HTR-8/SVneo (cell line): ENCODE measurements at regions not wholly inside any gene's neighbourhood (a gene's known extent, or its start where the extent isn't known, plus 50 kb on each side); places are given as distances from the start of the nearest gene placed in this dataset.

Source experiments
- DNase-seq: peaks from one replicate; pipeline ENCODE4 v3.0.0; 2011; ENCODE audit warnings: low spot score, mixed read lengths; ENCODE audit not compliant: insufficient read length
- FAIRE-seq: peaks from 2 replicates; lab custom pipeline; 2011; peaks lifted over from hg19 to GRCh38; lab: Jason Lieb, UNC

- no peak for DNase-seq
- FAIRE-seq, result no peak
Observed at GRCh38 chr13:34343413-34343940, 525.5 kb downstream of the RFC3 start.

DNA sequence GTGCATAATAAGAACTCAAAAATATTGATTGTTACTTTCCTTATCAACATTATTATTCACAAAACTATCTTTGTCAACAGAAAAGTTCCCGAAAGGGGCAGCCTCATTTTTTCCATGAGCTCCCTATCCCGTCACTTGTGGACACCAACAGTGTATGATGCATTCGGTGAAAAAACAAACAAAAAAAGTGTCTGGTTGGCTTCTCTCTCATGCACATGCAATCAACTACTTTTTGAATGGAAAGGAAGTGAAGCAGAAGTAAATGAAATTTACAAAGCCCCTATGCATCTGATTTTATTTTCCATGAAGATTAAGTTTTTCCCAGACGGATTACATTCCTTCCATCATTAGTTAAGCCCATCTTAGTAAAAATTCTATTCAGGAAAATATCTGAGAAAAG, 526.9 kb downstream of the RFC3 start:
- FAIRE-seq, result no peak
- no peak for DNase-seq

- FAIRE-seq (no peak), DNase-seq (no peak)
Observed at GRCh38 chr13:34345258-34345965, 527.5 kb downstream of the RFC3 start.

GRCh38 chr13:34346626-34347025, 528.7 kb downstream of the RFC3 start:
- DNase-seq (no peak), FAIRE-seq (no peak)

- FAIRE-seq, result no peak
- DNase-seq, result no peak
Observed at GRCh38 chr13:34347784-34348573, 530.0 kb downstream of the RFC3 start.

DNA sequence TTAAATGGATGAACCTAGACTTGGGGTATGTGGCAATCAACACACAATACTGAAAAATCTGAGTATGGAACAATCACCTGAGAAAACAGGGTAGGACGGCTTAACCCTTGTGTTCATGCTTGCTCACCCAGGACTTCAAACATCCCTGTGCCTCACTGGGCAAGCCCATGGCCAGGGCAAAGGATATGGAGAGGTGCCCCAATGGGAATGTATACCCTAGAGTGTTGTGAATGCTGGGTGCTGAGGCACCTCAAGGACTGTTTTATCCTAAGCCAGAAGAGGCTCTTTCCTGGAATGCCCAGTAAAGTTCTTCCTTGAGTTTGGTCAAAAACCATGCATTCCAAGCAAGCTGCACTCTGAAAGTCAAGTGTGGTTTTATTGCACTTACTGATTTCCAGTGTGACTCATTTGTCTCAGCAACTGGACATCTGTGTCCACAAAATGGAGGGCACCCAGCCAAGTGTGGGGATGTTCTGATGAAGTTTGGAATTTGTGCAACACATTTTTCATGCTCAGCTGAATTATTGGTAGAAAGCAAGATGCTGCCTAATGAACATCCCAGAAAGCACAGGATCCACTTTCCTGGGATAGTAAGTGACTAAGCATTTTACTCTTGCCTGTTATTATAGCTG, 531.3 kb downstream of the RFC3 start:
- peak; percentile 24 for DNase-seq
- no peak for FAIRE-seq

DNA sequence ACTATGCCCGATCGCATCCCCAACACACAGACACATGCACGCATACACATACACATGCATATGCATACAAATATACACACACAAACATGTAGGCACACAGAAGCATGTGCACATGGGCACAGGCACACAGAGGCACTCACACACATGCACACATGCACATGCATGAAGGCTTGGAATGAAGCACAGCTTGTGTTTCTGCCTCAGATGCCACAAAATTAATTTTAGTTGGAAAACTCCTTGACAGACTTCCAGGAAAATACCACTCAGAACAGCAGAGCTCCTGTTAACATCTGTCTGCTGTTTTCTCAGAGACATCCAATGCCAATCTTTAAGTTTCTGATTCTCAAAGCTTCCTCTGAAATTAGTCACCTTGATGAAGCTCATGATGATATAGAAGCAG, 532.7 kb downstream of the RFC3 start:
- no peak for FAIRE-seq
- DNase-seq, result no peak

DNA sequence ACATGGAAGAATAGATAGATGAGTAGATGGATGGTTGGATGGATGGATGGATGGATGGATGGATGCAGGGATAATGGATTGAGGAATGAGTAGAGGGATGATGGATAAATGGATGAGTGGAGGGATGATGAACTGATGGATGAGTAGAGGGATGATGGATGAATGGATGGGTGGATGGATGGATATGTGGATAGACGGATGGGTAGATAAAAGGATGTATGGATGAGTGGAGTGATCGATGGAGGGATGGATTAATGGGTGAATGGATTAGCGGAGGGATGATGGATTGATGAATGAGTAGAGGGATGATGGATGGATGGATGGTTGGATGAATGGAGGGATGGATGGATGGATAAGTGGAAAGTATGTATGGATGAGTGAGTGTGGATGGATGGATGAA, 533.2 kb downstream of the RFC3 start:
- no peak for FAIRE-seq
- DNase-seq, result no peak

DNA sequence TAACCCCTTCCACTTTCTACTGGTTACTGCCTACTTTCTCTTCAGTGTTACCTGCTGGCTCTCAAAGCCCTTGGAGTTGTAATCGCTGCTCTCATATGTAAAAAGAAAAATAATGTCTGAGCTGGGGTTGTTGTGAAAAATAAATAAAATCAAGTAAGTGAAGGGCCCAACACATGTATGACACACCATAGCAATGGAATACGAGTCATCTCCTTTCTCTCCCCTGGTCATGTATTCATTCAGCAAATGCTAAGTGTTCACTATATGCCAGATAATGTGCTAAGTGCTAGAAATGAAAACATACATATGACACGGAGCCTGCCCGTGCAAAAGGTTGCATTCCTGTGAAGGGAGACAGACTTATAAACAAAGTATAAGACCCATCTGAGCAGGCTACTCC, 535.0 kb downstream of the RFC3 start:
- no peak for DNase-seq
- no peak for FAIRE-seq

- FAIRE-seq (no peak), DNase-seq (no peak)
Observed at GRCh38 chr13:34356686-34357434, 538.9 kb downstream of the RFC3 start.

DNA sequence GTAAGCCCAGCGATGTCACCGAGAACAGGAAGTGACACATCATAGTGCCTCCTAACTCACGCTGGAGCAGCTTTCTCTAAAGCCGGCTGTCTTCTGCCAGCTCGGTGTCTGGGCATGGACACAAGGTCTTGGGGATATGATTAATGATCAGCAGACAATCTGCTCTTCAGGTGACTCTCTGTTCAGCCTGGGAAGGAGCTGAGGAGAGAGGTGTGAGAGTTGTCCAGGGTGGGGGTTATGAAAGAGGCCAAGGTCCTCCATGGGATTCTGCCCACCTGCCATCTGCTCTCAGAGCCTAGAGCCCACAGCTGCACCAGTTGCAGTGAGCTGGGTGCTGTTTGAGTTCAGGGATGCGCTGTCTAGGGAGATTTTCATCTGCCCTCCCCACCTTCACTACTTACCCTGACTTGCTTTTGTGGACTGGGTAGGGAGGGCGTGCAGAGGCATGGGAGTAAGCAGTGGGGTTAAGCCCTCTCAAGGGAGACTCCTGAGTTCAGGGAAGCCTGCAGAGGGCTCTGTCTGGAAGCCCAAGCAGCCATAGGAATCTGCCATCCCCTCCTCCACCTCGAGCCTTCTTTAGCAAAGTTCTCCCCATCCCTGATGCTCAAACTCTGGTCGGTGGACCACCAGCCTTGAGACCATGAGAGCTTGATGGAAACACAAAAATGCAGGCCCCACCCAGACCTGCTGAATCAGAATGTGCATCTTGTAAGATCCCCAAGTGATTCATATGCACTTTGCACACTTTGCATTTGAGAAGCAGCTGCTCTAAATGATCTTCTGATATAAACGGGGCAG, 539.7 kb downstream of the RFC3 start:
- no peak for FAIRE-seq
- DNase-seq, result peak; percentile 28

DNA sequence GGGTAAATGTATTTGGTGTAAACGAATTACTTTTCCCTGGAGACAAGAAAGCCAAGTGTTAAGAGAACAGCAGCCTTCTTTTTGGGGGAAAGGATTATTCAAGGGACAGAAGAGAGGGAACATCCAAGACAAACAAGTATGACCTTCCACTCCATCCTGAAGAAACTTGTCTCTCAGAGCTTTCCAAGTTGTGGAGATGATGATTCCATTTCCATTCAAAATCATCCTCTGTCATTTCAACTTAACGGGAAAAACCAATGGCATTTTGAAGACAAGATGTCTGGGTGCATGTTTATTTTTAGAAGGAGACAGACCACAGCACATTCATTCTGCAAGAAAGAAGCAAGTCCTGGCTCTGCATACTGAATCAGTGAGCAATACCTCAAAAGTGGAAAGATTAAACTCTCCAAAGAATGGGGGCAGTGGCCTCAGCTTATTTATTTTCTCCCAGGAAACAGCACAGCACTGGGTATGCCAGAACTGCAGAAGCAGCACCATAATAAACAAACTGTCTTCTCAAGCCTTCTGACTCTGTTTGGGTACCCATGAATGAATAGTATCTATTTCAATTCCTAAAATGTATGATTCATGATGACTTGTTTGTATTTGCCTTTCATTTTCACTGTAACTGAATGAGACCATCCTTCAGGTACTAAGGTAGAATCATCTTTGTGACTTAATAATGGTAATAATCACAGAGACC, 541.0 kb downstream of the RFC3 start:
- DNase-seq (no peak), FAIRE-seq (no peak)

DNA sequence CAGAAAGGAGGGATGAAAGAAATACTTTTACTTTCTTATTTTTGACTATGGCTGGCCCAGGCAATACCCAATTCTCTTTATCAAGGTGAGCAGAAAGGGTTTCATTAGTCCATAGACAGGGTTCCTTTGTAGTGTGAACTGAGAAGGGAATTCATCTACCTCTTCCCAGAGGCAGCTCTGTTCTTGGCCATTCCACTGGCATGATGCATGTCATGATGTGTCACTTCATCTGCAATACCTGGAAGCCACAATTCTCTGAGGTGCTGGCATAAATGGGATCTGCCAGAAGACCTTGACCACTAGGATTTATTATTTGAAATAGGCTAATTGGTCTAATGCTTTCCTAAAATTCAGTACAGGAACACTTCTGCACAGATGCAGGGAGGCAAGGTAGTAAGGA, 542.8 kb downstream of the RFC3 start:
- no peak for DNase-seq
- no peak for FAIRE-seq

DNA sequence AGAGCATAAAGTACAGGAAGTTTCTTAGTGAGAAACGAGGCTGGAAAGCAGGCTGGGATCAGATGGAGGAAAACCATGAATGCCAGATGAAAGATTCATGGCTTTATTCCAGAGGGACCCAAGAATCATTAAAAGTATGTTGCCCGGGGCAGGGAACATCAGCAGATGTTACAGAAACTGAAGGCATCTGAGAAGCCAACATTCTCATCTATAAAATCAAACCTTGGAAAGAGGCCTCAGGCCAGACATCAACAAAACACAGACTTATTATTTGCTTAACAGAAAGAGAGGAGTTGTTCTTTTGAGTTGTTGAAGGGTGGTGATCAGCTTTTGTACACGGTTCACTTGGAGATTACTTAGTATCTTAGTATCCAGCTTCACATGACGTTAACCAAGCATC, 543.6 kb downstream of the RFC3 start:
- no peak for DNase-seq
- FAIRE-seq, result no peak

DNA sequence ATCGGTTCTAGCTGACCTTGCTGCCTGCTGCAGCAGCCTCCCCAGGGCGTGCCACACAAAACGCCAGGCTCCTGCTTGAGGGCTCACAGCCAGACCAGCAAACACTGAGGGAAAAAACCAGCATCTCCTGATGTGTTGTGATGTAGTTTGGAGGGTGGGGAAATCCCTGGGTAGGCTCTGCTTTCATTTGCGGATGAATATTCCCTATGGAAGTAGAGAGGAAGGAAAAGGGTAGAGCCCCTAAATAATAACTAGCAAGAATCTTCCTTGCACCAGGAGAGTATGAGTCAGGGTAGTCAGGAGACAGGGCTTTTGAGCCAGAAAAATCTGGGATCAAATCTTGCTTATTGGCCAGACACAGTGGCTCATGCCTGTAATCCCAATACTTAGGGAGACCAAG, 545.3 kb downstream of the RFC3 start:
- no peak for FAIRE-seq
- DNase-seq, result no peak

DNA sequence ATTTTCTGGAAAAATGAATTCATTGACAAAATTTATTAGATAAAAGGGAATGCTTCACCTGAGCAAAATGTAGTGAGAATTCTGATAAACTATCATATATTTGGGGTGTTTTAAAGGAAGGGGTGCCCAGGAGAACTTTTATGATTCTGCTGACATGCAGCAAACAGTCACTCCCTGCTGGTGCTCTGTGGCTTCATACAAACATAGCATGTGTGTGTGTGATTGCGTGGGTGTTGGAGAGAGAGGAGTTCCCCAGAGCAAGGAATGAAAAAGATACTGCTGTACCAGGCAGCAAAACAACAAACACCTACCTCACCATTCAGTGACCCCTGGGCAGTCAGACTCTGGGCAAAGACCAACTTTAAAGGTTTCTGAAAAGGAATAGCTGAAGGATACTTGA, 546.7 kb downstream of the RFC3 start:
- FAIRE-seq, result no peak
- DNase-seq, result no peak

DNA sequence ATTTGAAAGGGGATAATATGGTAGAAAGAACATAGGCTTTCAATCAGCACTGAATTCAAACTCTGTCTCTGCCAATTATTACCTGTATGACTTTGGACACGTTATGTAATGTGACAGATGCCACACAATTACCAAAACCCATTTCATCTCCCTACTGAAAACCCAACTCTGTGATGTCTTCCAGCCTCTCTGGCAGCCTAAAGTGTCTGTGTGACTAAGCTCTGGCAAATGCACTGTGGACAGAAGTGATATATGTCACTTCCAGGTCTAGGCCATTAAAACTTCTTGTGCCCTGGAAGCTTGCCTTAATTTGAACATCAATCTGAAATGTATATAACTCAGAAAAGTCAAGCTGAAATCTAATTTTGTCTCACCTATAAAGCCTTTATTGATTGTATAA, 552.0 kb downstream of the RFC3 start:
- no peak for DNase-seq
- FAIRE-seq, result no peak

DNA sequence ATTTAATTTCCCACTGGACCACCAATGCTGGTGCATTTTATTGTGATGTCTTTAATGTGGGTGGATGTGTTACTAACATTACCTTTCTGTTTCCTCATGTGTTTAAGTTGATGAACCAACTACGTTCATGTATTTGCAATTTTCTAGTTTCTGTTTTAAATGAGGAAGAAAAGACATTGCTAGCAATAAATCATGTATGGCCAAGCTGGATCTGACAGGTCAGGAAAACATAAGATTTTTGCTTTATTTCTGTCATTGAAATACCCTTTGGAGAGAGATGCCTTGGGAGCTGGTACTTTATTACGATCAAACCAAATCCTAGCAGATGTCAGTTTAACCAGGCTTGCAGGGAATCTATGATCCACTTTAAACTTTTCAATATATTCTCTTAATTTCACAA, 553.2 kb downstream of the RFC3 start:
- FAIRE-seq (no peak), DNase-seq (no peak)
